ENCODE measurements at regions not wholly inside any gene's neighbourhood (a gene's known extent, or its start where the extent isn't known, plus 50 kb on each side); places are given as distances from the start of the nearest gene placed in this dataset.

DNA sequence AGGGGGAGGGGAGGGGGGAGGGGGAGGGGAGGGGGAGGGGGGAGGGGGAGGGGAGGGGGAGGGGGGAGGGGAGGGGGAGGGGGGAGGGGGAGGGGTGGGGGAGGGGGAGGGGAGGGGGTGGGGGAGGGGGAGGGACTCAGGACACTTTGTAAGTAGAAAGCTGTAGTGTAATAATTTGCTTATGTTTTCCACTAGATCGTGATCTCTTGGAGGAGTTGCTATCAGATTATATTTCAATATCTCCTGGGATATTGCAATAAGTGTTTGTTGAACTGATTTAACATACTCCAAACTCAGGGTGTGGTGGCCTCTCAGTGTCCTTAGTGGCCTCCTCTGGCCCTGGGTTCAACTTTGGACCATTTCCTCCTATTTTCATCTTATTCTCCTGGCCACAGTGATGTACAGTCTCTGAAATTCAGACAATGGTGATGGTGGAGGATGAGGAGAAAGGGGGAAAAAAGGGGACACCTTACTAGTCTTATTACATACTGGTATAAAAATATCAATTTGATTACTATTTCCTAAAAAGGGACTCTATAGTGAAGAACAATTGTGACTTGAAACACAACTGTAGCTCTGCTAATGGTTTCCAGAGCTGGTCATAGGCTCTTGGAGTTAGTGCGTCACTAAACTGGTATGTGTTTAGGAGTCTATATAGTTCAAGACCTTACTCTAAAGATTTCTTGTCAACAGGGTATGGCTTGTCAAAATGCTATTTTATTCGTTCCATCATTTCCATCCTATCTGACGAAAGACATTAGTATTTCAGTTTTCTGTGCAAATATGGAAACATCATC, 89.6 kb downstream of the DDX1 start:
- Histone ChIP-seq H2BK12ac (ENCODE audit: low read length) (no peak overlapping the region), H3K14ac (ENCODE audit: low read length) (no peak overlapping the region), H3K4me1 (ENCODE audit: control insufficient read depth in 1 of 2, insufficient read depth in 2 of 2, low read length in 2 of 2) (peaks cover 0 to 2% of the 10 kb centered on the region in 2 experiments), H3K4ac (ENCODE audit: low read depth, low read length) (no peak overlapping the region), H2AFZ (ENCODE audit: insufficient read depth, low read length, poor library complexity) (no peak overlapping the region), H3K79me2 (ENCODE audit: control insufficient read depth, insufficient read depth, low read length, poor library complexity) (no peaks in the 10 kb centered on the region), H3K27me3 (ENCODE audit: insufficient read depth, low read length) (no peaks in the 10 kb centered on the region), H4K12ac (ENCODE audit: low read depth, low read length) (no peak overlapping the region), H3K27ac (ENCODE audit: low read depth, low read length) (no peak overlapping the region), H3K9ac (ENCODE audit: low read length) (no peak overlapping the region), H3K18ac (ENCODE audit: low read length) (no peak overlapping the region), H2AK5ac (ENCODE audit: low read length) (no peak overlapping the region), H3K9me3 (ENCODE audit: insufficient read depth, low read depth, low read length) (no peaks in the 10 kb centered on the region), H3K4me3 (ENCODE audit: low read depth, low read length) (no peak overlapping the region), H2BK120ac (ENCODE audit: insufficient read depth, low read length, poor library complexity) (no peak overlapping the region), H4K91ac (ENCODE audit: low read depth, low read length) (no peak overlapping the region), H4K8ac (ENCODE audit: low read depth, low read length) (no peak overlapping the region), H3K79me1 (ENCODE audit: low read length) (no peaks in the 10 kb centered on the region), H3K23ac (ENCODE audit: low read length) (no peak overlapping the region), H3K36me3 (ENCODE audit: control insufficient read depth in 1 of 2, insufficient read depth in 2 of 2, low read length in 2 of 2) (no peaks in the 10 kb centered on the region), H3K4me2 (ENCODE audit: low read length) (no peak overlapping the region), H2BK5ac (ENCODE audit: low read depth, low read length, poor library complexity) (no peak overlapping the region)
- WGBS (ENCODE audit: extremely low coverage, insufficient coverage, insufficient read length): no CpG with 5 or more reads among the region's 4 CpGs
- no peak for DNase-seq

DNA sequence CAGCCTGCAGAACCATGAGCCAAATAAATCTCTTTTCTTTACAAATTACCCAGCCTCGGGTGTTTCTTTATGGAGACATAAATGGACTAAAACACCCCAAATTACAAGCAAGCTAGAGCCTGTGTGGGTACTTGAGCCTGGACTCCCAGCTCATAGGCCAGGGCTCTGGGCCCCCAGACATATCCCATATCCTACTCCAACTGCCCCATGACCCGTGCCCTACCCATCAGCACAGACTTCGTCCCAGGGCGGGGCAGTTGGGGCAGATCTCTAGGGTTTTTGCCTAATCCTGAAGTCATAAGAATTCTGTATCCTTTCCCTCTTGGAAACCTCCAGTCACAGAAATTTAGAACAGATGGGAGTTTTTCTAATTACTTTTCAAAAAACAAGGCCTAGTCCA, 90.7 kb downstream of the DDX1 start:
- Histone ChIP-seq H3K23ac (ENCODE audit: low read length) (no peak overlapping the region), H2AFZ (ENCODE audit: insufficient read depth, low read length, poor library complexity) (no peak overlapping the region), H3K4me2 (ENCODE audit: low read length) (no peak overlapping the region), H3K27ac (ENCODE audit: low read depth, low read length) (no peak overlapping the region), H3K9ac (ENCODE audit: low read length) (no peak overlapping the region), H3K4me3 (ENCODE audit: low read depth, low read length) (no peak overlapping the region), H3K36me3 (ENCODE audit: control insufficient read depth in 1 of 2, insufficient read depth in 2 of 2, low read length in 2 of 2) (no peaks in the 10 kb centered on the region), H2AK5ac (ENCODE audit: low read length) (no peak overlapping the region), H4K8ac (ENCODE audit: low read depth, low read length) (no peak overlapping the region), H2BK12ac (ENCODE audit: low read length) (no peak overlapping the region), H2BK120ac (ENCODE audit: insufficient read depth, low read length, poor library complexity) (no peak overlapping the region), H3K79me1 (ENCODE audit: low read length) (no peaks in the 10 kb centered on the region), H3K9me3 (ENCODE audit: insufficient read depth, low read depth, low read length) (no peaks in the 10 kb centered on the region), H3K18ac (ENCODE audit: low read length) (no peak overlapping the region), H3K14ac (ENCODE audit: low read length) (no peak overlapping the region), H3K79me2 (ENCODE audit: control insufficient read depth, insufficient read depth, low read length, poor library complexity) (no peaks in the 10 kb centered on the region), H2BK5ac (ENCODE audit: low read depth, low read length, poor library complexity) (no peak overlapping the region), H3K4me1 (ENCODE audit: control insufficient read depth in 1 of 2, insufficient read depth in 2 of 2, low read length in 2 of 2) (peaks cover 0 to 2% of the 10 kb centered on the region in 2 experiments), H4K12ac (ENCODE audit: low read depth, low read length) (no peak overlapping the region), H4K91ac (ENCODE audit: low read depth, low read length) (no peak overlapping the region), H3K4ac (ENCODE audit: low read depth, low read length) (no peak overlapping the region), H3K27me3 (ENCODE audit: insufficient read depth, low read length) (no peaks in the 10 kb centered on the region)
- no peak for DNase-seq
- no CpG with 5 or more reads among the region's 4 CpGs for WGBS (ENCODE audit: extremely low coverage, insufficient coverage, insufficient read length)

GRCh38 chr2:15684161-15685039, 92.7 kb downstream of the DDX1 start:
- Histone ChIP-seq H3K18ac (ENCODE audit: low read length) (no peak overlapping the region), H3K79me1 (ENCODE audit: low read length) (no peaks in the 10 kb centered on the region), H2BK5ac (ENCODE audit: low read depth, low read length, poor library complexity) (no peak overlapping the region), H2BK12ac (ENCODE audit: low read length) (no peak overlapping the region), H3K9ac (ENCODE audit: low read length) (no peak overlapping the region), H3K4me3 (ENCODE audit: low read depth, low read length) (no peak overlapping the region), H3K14ac (ENCODE audit: low read length) (no peak overlapping the region), H4K12ac (ENCODE audit: low read depth, low read length) (no peak overlapping the region), H2AK5ac (ENCODE audit: low read length) (no peak overlapping the region), H3K4me1 (ENCODE audit: control insufficient read depth in 1 of 2, insufficient read depth in 2 of 2, low read length in 2 of 2) (no peaks in the 10 kb centered on the region), H4K8ac (ENCODE audit: low read depth, low read length) (no peak overlapping the region), H2BK120ac (ENCODE audit: insufficient read depth, low read length, poor library complexity) (no peak overlapping the region), H3K36me3 (ENCODE audit: control insufficient read depth in 1 of 2, insufficient read depth in 2 of 2, low read length in 2 of 2) (no peaks in the 10 kb centered on the region), H3K23ac (ENCODE audit: low read length) (no peak overlapping the region), H3K27ac (ENCODE audit: low read depth, low read length) (no peak overlapping the region), H3K4ac (ENCODE audit: low read depth, low read length) (no peak overlapping the region), H3K79me2 (ENCODE audit: control insufficient read depth, insufficient read depth, low read length, poor library complexity) (no peaks in the 10 kb centered on the region), H3K4me2 (ENCODE audit: low read length) (no peak overlapping the region), H3K27me3 (ENCODE audit: insufficient read depth, low read length) (no peaks in the 10 kb centered on the region), H2AFZ (ENCODE audit: insufficient read depth, low read length, poor library complexity) (no peak overlapping the region), H3K9me3 (ENCODE audit: insufficient read depth, low read depth, low read length) (no peaks in the 10 kb centered on the region), H4K91ac (ENCODE audit: low read depth, low read length) (no peak overlapping the region)
- DNase-seq: no peak
- no CpG with 5 or more reads among the region's 13 CpGs for WGBS (ENCODE audit: extremely low coverage, insufficient coverage, insufficient read length)

GRCh38 chr2:15685143-15685542, 93.5 kb downstream of the DDX1 start:
- H3K9ac ChIP-seq (ENCODE audit: low read length): no peak overlapping the region
- no peak overlapping the region for H3K4me2 ChIP-seq (ENCODE audit: low read length)
- H2BK12ac ChIP-seq (ENCODE audit: low read length): no peak overlapping the region
- H2BK5ac ChIP-seq (ENCODE audit: low read depth, low read length, poor library complexity): no peak overlapping the region
- H3K14ac ChIP-seq (ENCODE audit: low read length): no peak overlapping the region
- no peaks in the 10 kb centered on the region for H3K27me3 ChIP-seq (ENCODE audit: insufficient read depth, low read length)
- H3K79me2 ChIP-seq (ENCODE audit: control insufficient read depth, insufficient read depth, low read length, poor library complexity): no peaks in the 10 kb centered on the region
- H2AFZ ChIP-seq (ENCODE audit: insufficient read depth, low read length, poor library complexity): no peak overlapping the region
- no peaks in the 10 kb centered on the region for H3K36me3 ChIP-seq (ENCODE audit: control insufficient read depth in 1 of 2, insufficient read depth in 2 of 2, low read length in 2 of 2)
- DNase-seq: no peak
- no peaks in the 10 kb centered on the region for H3K4me1 ChIP-seq (ENCODE audit: control insufficient read depth in 1 of 2, insufficient read depth in 2 of 2, low read length in 2 of 2)
- no peak overlapping the region for H4K12ac ChIP-seq (ENCODE audit: low read depth, low read length)
- H3K4me3 ChIP-seq (ENCODE audit: low read depth, low read length): no peak overlapping the region
- H3K9me3 ChIP-seq (ENCODE audit: insufficient read depth, low read depth, low read length): no peaks in the 10 kb centered on the region
- no peak overlapping the region for H2BK120ac ChIP-seq (ENCODE audit: insufficient read depth, low read length, poor library complexity)
- no peak overlapping the region for H3K18ac ChIP-seq (ENCODE audit: low read length)
- H4K8ac ChIP-seq (ENCODE audit: low read depth, low read length): no peak overlapping the region
- H4K91ac ChIP-seq (ENCODE audit: low read depth, low read length): no peak overlapping the region
- WGBS (ENCODE audit: extremely low coverage, insufficient coverage, insufficient read length): no CpG with 5 or more reads among the region's 9 CpGs
- H3K79me1 ChIP-seq (ENCODE audit: low read length): no peaks in the 10 kb centered on the region
- no peak overlapping the region for H3K4ac ChIP-seq (ENCODE audit: low read depth, low read length)
- H3K27ac ChIP-seq (ENCODE audit: low read depth, low read length): no peak overlapping the region
- H3K23ac ChIP-seq (ENCODE audit: low read length): no peak overlapping the region
- no peak overlapping the region for H2AK5ac ChIP-seq (ENCODE audit: low read length)

Data from trophoblast cell (in vitro differentiated cells and primary cell).